HUES48 (cell line): ENCODE measurements at regions not wholly inside any gene's neighbourhood (a gene's known extent, or its start where the extent isn't known, plus 50 kb on each side); places are given as distances from the start of the nearest gene placed in this dataset.

Source experiments
- H3K27ac ChIP-seq: one replicate; pipeline ENCODE4 v1.7.0; 2013; ENCODE audit warnings: low read depth, low read length, inconsistent platforms
- H3K27me3 ChIP-seq: 2 replicates; pipeline ENCODE4 v1.6.1; 2013; ENCODE audit warnings: mild to moderate bottlenecking, low read length; ENCODE audit not compliant: control insufficient read depth, insufficient read depth
- H3K36me3 ChIP-seq: 2 replicates; pipeline ENCODE4 v1.6.1; 2013; ENCODE audit warnings: low read length; ENCODE audit not compliant: control insufficient read depth, insufficient read depth
- H3K4me1 ChIP-seq: 2 replicates; pipeline ENCODE4 v1.6.1; 2013; ENCODE audit warnings: mild to moderate bottlenecking, low read length; ENCODE audit not compliant: control insufficient read depth, insufficient read depth
- H3K4me3 ChIP-seq: 2 replicates; pipeline ENCODE4 v1.5.1; 2013; ENCODE audit warnings: mild to moderate bottlenecking, low read depth, low read length
- H3K9ac ChIP-seq: 2 replicates; pipeline ENCODE4 v1.6.1; 2013; ENCODE audit warnings: mild to moderate bottlenecking, low read depth, low read length, moderate library complexity
- H3K9me3 ChIP-seq: 2 replicates; pipeline ENCODE4 v1.6.1; 2013; ENCODE audit warnings: low read length; ENCODE audit not compliant: control insufficient read depth, insufficient read depth

DNA sequence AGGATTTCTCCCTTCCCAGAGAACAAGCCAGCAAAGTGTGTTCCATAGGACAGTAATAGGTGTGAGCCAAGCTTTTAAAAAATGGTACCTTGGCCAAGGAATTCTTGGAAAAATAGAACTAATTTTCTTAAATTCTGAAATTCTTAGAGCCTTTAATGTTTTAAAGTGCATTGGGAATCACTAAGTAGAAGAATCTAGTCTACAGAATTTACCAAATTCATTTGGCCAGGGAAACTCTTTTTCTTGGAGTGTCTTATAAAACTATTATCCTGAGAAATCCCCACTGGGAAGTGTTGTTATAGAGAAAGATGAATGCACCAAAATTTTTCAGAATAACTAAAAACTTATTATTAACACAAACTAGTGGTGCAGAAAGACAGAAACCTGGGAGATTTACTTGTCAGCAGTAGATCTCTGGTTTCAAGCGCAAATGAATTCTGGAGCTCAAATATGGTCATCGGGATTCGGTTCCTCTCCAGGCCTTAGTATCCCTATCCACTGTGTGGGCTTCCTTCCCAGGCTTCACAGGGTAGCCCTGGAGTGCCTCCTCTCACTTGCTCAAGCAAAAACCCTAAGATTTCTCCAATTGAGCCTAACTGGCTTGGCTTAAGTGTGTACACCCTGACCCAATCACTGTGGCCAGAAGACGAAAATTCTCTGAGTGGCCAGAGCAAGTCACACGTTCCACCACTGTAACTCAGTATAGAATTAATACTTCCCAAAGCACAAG is 217.8 kb downstream of the CHD9NB start:
- H3K9me3 ChIP-seq: no peaks in the 10 kb centered on the region
- H3K27me3 ChIP-seq: no peaks in the 10 kb centered on the region
- H3K4me3 ChIP-seq: no peak overlapping the region
- H3K4me1 ChIP-seq: peaks cover 1% of the 10 kb centered on the region; the same call in 1 of the 2 replicates
- H3K9ac ChIP-seq: no peak overlapping the region
- no peak overlapping the region for H3K27ac ChIP-seq
- no peaks in the 10 kb centered on the region for H3K36me3 ChIP-seq

GRCh38 chr16:52832771-52833170 is 219.9 kb downstream of the CHD9NB start:
- Histone ChIP-seq H3K4me3 (no peak overlapping the region), H3K9me3 (no peaks in the 10 kb centered on the region), H3K27ac (no peak overlapping the region), H3K4me1 (no peaks in the 10 kb centered on the region), H3K9ac (no peak overlapping the region), H3K36me3 (no peaks in the 10 kb centered on the region), H3K27me3 (no peaks in the 10 kb centered on the region)

DNA sequence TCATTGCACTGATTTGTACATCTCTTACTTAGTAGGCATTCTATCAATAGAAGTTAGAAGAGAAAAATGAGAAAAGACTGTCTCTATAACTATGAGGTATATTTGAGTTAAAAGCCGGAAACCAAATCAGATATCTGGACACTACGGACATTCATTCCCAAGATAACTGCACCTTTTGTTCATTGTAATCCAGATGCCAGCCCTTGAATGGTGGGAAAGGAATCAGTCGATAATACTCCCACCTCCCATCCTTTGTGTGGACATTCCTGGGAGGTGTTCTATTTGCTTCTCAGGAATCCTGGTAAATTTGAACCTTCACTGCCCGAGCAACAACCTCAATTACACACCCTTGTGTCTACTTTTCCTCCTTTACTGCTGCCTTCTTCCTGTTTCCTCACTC is 225.2 kb downstream of the CHD9NB start:
- H3K4me3 ChIP-seq: no peak overlapping the region

GRCh38 chr16:52825892-52826291 is 226.8 kb downstream of the CHD9NB start:
- Histone ChIP-seq H3K4me1 (no peaks in the 10 kb centered on the region), H3K36me3 (no peaks in the 10 kb centered on the region), H3K9ac (no peak overlapping the region), H3K9me3 (no peaks in the 10 kb centered on the region), H3K27me3 (no peaks in the 10 kb centered on the region), H3K4me3 (no peak overlapping the region), H3K27ac (no peak overlapping the region)

More for the DNA sequence above, 225.2 kb downstream of the CHD9NB start:
- Histone ChIP-seq H3K9ac (no peak overlapping the region), H3K4me1 (no peaks in the 10 kb centered on the region), H3K36me3 (no peaks in the 10 kb centered on the region), H3K27me3 (no peaks in the 10 kb centered on the region), H3K9me3 (no peaks in the 10 kb centered on the region), H3K27ac (no peak overlapping the region)

DNA sequence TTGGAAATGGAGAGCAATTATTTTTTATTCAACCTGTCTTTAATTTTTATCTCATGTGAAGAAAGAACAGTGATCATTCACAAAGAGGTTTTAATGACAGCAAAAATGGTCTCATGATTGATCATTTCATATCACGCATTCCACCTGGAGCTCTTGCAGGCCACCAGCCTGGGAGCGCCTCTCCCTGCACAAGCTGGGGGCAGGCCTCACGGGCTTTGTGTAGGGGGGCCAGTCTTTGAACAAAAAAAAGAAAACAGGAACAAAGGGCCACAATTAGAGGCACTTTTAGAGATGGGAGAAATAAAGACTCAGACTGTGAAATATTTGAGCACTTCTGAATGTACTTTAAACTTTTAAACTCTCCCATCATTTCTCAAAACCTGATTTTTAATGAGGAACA is 232.9 kb downstream of the CHD9NB start:
- no peaks in the 10 kb centered on the region for H3K27me3 ChIP-seq
- H3K4me1 ChIP-seq: no peaks in the 10 kb centered on the region
- H3K36me3 ChIP-seq: no peaks in the 10 kb centered on the region
- H3K9me3 ChIP-seq: no peaks in the 10 kb centered on the region
- no peak overlapping the region for H3K27ac ChIP-seq
- no peak overlapping the region for H3K4me3 ChIP-seq
- H3K9ac ChIP-seq: no peak overlapping the region

GRCh38 chr16:52819405-52819804 is 233.3 kb downstream of the CHD9NB start:
- H3K36me3 ChIP-seq: no peaks in the 10 kb centered on the region
- no peak overlapping the region for H3K27ac ChIP-seq
- no peak overlapping the region for H3K4me3 ChIP-seq
- no peaks in the 10 kb centered on the region for H3K27me3 ChIP-seq
- no peaks in the 10 kb centered on the region for H3K4me1 ChIP-seq
- H3K9ac ChIP-seq: no peak overlapping the region
- no peaks in the 10 kb centered on the region for H3K9me3 ChIP-seq

GRCh38 chr16:52817696-52818095 is 235.0 kb downstream of the CHD9NB start:
- Histone ChIP-seq H3K36me3 (no peaks in the 10 kb centered on the region), H3K4me1 (no peaks in the 10 kb centered on the region; the same call in 1 of the 2 replicates), H3K9me3 (no peaks in the 10 kb centered on the region), H3K4me3 (no peak overlapping the region), H3K27ac (no peak overlapping the region), H3K27me3 (no peaks in the 10 kb centered on the region), H3K9ac (no peak overlapping the region)

- Histone ChIP-seq H3K4me1 (no peaks in the 10 kb centered on the region; the same call in 1 of the 2 replicates), H3K27ac (no peak overlapping the region), H3K4me3 (no peak overlapping the region), H3K9ac (no peak overlapping the region), H3K27me3 (no peaks in the 10 kb centered on the region), H3K36me3 (no peaks in the 10 kb centered on the region), H3K9me3 (no peaks in the 10 kb centered on the region)
These were observed 235.7 kb downstream of the CHD9NB start for GRCh38 chr16:52816993-52817392.

GRCh38 chr16:52812678-52813556 is 239.8 kb downstream of the CHD9NB start:
- no peak overlapping the region for H3K9ac ChIP-seq
- peak overlapping the region; percentile 38 for H3K27ac ChIP-seq
- H3K9me3 ChIP-seq: no peaks in the 10 kb centered on the region
- H3K4me3 ChIP-seq: no peak overlapping the region
- no peaks in the 10 kb centered on the region; the same call in 1 of the 2 replicates for H3K4me1 ChIP-seq
- H3K27me3 ChIP-seq: no peaks in the 10 kb centered on the region
- H3K36me3 ChIP-seq: no peaks in the 10 kb centered on the region

DNA sequence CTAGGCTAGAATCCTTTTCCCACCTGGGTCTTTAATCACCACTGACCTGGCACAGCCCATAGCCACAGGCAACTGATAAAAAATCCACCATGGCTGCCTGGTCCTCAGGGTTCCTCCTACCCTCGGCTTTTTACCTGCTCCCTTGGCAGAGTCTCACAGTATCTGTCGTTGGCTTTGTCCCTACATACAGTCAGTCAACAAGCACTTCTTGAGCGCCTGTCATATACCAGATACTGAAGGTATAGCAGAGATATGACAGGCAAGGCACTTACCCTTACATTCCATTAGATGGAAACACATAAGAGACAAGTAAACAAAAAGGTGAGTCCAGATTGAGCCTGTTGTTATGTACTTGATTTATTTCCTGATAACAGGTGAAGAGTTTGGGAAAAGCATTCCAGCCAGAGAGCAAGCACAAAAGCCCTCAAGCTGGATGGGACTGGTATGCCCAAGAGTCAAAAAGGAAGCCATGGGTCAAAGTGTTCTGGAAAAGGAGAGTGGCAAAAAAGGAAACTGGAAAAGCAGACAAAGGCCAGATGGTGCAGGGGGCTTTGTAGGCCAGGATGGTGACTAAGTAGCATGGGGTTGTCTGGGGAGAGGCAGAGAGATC is 247.0 kb downstream of the CHD9NB start:
- Histone ChIP-seq H3K27me3 (no peaks in the 10 kb centered on the region), H3K4me3 (no peak overlapping the region), H3K4me1 (no peaks in the 10 kb centered on the region), H3K36me3 (no peaks in the 10 kb centered on the region), H3K9ac (no peak overlapping the region), H3K27ac (no peak overlapping the region), H3K9me3 (no peaks in the 10 kb centered on the region)

DNA sequence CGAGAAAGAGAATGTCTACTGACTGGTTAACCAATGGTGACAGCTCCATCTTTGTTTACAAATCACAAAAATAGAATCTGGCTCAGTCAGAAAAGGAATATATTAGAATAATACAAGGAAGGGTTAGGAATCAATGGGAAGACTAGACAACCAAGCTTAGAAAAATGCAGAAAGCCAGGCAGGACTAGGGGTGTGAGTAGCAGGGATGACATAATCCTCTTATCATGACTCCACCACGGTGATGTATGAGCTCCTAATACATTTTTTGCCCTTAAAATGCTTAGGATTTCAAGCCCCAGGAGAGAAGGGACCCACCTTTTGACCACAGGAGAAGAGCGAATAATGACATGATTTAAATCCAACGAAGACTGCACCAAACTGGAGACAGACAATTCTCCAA is 252.3 kb downstream of the CHD9NB start:
- H3K4me3 ChIP-seq: no peak overlapping the region
- no peak overlapping the region for H3K27ac ChIP-seq
- H3K36me3 ChIP-seq: no peaks in the 10 kb centered on the region
- peaks cover 14% of the 10 kb centered on the region for H3K4me1 ChIP-seq
- H3K9ac ChIP-seq: no peak overlapping the region
- H3K27me3 ChIP-seq: no peaks in the 10 kb centered on the region
- no peaks in the 10 kb centered on the region for H3K9me3 ChIP-seq
